ENCODE measurements at regions not wholly inside any gene's neighbourhood (a gene's known extent, or its start where the extent isn't known, plus 50 kb on each side); places are given as distances from the start of the nearest gene placed in this dataset.
"Not testable (repeated sequence)": the region's sequence is repeated elsewhere in the genome, so short reads cannot be mapped to it uniquely, and the experiment has no call there.

DNA sequence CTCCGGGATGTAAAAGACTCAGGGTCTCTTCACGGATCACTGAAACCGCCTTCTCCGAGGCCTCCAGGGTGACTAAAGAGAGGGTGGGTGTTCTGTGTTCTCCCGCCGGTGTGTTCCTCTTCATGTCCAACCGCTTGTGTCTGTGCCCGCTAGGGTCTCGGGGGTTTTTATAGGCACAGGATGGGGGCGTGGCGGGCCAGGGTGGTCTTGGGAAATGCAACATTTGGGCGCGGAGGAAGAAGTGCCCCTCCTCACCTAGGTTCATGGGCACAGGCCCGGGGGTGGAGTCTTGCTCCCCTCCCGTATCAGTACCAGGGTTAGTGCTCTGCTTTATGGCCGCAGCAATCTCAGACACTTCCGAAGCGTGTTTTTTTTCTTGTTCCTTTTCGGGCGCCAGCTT is 95.3 kb upstream of the ZNF322 start:
- TF ChIP-seq, protein P1, sequence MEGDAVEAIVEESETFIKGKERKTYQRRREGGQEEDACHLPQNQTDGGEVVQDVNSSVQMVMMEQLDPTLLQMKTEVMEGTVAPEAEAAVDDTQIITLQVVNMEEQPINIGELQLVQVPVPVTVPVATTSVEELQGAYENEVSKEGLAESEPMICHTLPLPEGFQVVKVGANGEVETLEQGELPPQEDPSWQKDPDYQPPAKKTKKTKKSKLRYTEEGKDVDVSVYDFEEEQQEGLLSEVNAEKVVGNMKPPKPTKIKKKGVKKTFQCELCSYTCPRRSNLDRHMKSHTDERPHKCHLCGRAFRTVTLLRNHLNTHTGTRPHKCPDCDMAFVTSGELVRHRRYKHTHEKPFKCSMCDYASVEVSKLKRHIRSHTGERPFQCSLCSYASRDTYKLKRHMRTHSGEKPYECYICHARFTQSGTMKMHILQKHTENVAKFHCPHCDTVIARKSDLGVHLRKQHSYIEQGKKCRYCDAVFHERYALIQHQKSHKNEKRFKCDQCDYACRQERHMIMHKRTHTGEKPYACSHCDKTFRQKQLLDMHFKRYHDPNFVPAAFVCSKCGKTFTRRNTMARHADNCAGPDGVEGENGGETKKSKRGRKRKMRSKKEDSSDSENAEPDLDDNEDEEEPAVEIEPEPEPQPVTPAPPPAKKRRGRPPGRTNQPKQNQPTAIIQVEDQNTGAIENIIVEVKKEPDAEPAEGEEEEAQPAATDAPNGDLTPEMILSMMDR (IDR thresholded peaks at IDR 0.05) = not testable (repeated sequence)
- not testable (repeated sequence) for TF ChIP-seq POLR2A (IDR thresholded peaks at IDR 0.05; ENCODE audit: low read depth); EP300 (IDR thresholded peaks at IDR 0.05)
